IMR-90 (cell line): ENCODE measurements at regions not wholly inside any gene's neighbourhood (a gene's known extent, or its start where the extent isn't known, plus 50 kb on each side); places are given as distances from the start of the nearest gene placed in this dataset.

Experiments used
- ATAC-seq: fragments of 200-7000 bp; cut with Tn5 transposase; 2 replicates; pipeline ENCODE4 v1.9.1; 2020; ENCODE audit warnings: low read depth, mild to moderate bottlenecking, moderate library complexity
- BruUV-seq: library from RNA; stranded (reverse); fragments of 400-500 nt; replicated peaks from 2 replicates; lab custom pipeline; 2021; lab: Mats Ljungman, UMichigan
- CTCF ChIA-PET: fragments of 300-600 bp; formaldehyde crosslinking; extraction: SDS; loops from one replicate; lab custom pipeline; 2021; ENCODE audit warnings: antibody characterized with exemption; lab: Yijun Ruan, JAX
- POLR2A ChIA-PET: fragments of 300-600 bp; sonication (Branson Sonifier 250); formaldehyde crosslinking; loops from one replicate; lab custom pipeline; 2022; ENCODE audit warnings: antibody characterized with exemption; ENCODE audit not compliant: unreplicated experiment; lab: Charles Lee
- DNase-seq: peaks from one replicate; pipeline ENCODE4 v3.0.0; 2013
- H2AFZ ChIP-seq: replicated peaks from 2 replicates; pipeline ENCODE3; 2013; ENCODE audit warnings: low read length, mild to moderate bottlenecking; ENCODE audit not compliant: poor library complexity
- H2AK5ac ChIP-seq: 2 replicates; pipeline ENCODE4 v1.6.1; 2013; ENCODE audit warnings: low read depth, low read length, inconsistent platforms
- H2AK9ac ChIP-seq: replicated peaks from 2 replicates; pipeline ENCODE3; 2013; ENCODE audit warnings: mild to moderate bottlenecking, low read depth, low read length, moderate library complexity; ENCODE audit not compliant: poor library complexity
- H2BK120ac ChIP-seq: 2 replicates; pipeline ENCODE4 v1.6.1; 2013; ENCODE audit warnings: low read depth, low read length, inconsistent platforms
- H2BK15ac ChIP-seq: 3 replicates; pipeline ENCODE4 v1.6.1; 2013; ENCODE audit warnings: low read depth, low read length, inconsistent platforms
- H2BK20ac ChIP-seq: 2 replicates; pipeline ENCODE4 v1.6.1; 2013; ENCODE audit warnings: low read depth, mild to moderate bottlenecking, inconsistent platforms, low read length, moderate library complexity
- H2BK5ac ChIP-seq: 2 replicates; pipeline ENCODE4 v1.6.1; 2013; ENCODE audit warnings: mild to moderate bottlenecking, low read depth, low read length, inconsistent platforms; ENCODE audit not compliant: poor library complexity, severe bottlenecking
- H3K14ac ChIP-seq: replicated peaks from 2 replicates; pipeline ENCODE4 v1.6.1; 2013; ENCODE audit warnings: low read depth, low read length, inconsistent platforms
- H3K18ac ChIP-seq: 2 replicates; pipeline ENCODE4 v1.6.1; 2013; ENCODE audit warnings: low read depth, low read length, control low read depth
- H3K23ac ChIP-seq: 2 replicates; pipeline ENCODE4 v1.6.1; 2013; ENCODE audit warnings: low read depth, low read length, inconsistent platforms
- H3K27ac ChIP-seq: 2 replicates; pipeline ENCODE4 v1.5.1; 2013; ENCODE audit warnings: mild to moderate bottlenecking, control low read depth, low read length; ENCODE audit not compliant: insufficient read depth
- H3K27me3 ChIP-seq: 2 replicates; pipeline ENCODE4 v1.6.1; 2013; ENCODE audit warnings: low read length; ENCODE audit not compliant: control insufficient read depth, insufficient read depth
- H3K36me3 ChIP-seq: 2 replicates; pipeline ENCODE4 v1.6.1; 2013; ENCODE audit warnings: low read length, mixed read lengths; ENCODE audit not compliant: control insufficient read depth, insufficient read depth
- H3K4ac ChIP-seq: 2 replicates; pipeline ENCODE4 v1.6.1; 2013; ENCODE audit warnings: low read depth, low read length, inconsistent platforms
- H3K4me1 ChIP-seq: 2 replicates; pipeline ENCODE4 v1.6.1; 2013; ENCODE audit warnings: low read length, mixed read lengths; ENCODE audit not compliant: control insufficient read depth, insufficient read depth
- H3K4me2 ChIP-seq: 2 replicates; pipeline ENCODE4 v1.6.1; 2013; ENCODE audit warnings: low read depth, mild to moderate bottlenecking, control low read depth, low read length, moderate library complexity
- H3K4me3 ChIP-seq: 2 replicates; pipeline ENCODE4 v1.5.1; 2013; ENCODE audit warnings: low read depth, mild to moderate bottlenecking, control low read depth, low read length, moderate library complexity; ENCODE audit not compliant: insufficient read depth
- H3K56ac ChIP-seq: 2 replicates; pipeline ENCODE4 v1.6.1; 2013; ENCODE audit warnings: low read length, inconsistent platforms; ENCODE audit not compliant: insufficient read depth; ENCODE audit errors: extremely low read depth
- H3K79me1 ChIP-seq, 2 experiments: 2 replicates each; pipeline ENCODE4 v1.6.1; 2013; ENCODE audit warnings: low read length in 2 of 2, inconsistent platforms in 1 of 2, low read depth in 1 of 2
- H3K9ac ChIP-seq: 2 replicates; pipeline ENCODE4 v1.6.1; 2013; ENCODE audit warnings: low read depth, low read length, control low read depth
- H3K9me1 ChIP-seq: 2 replicates; pipeline ENCODE4 v1.6.1; 2013; ENCODE audit warnings: low read length, inconsistent platforms; ENCODE audit not compliant: insufficient read depth
- H3K9me3 ChIP-seq: 2 replicates; pipeline ENCODE4 v1.6.1; 2013; ENCODE audit warnings: low read length; ENCODE audit not compliant: control insufficient read depth, insufficient read depth
- H4K20me1 ChIP-seq: 2 replicates; pipeline ENCODE4 v1.6.1; 2013; ENCODE audit warnings: low read length, inconsistent platforms; ENCODE audit not compliant: insufficient read depth
- H4K5ac ChIP-seq: 2 replicates; pipeline ENCODE4 v1.6.1; 2013; ENCODE audit warnings: mild to moderate bottlenecking, low read depth, low read length, control low read depth
- H4K8ac ChIP-seq, 2 experiments: 2 replicates each; pipeline ENCODE4 v1.6.1; 2013; ENCODE audit warnings: low read depth in 2 of 2, low read length in 2 of 2, control low read depth in 1 of 2, inconsistent platforms in 1 of 2
- H4K91ac ChIP-seq: 2 replicates; pipeline ENCODE4 v1.6.1; 2013; ENCODE audit warnings: low read depth, low read length, inconsistent platforms; ENCODE audit not compliant: insufficient read depth
- BHLHE40 ChIP-seq: fragments of 150-350 bp; IDR thresholded peaks from 2 replicates; pipeline ENCODE4 v1.6.1; 2016; ENCODE audit warnings: mild to moderate bottlenecking, low read depth, low read length
- CEBPB ChIP-seq: IDR thresholded peaks from 2 replicates; pipeline ENCODE4 v1.6.1; 2012; ENCODE audit warnings: low read depth, low read length, improper control_type of control experiment
- CTCF ChIP-seq: conservative IDR thresholded peaks from 2 replicates; pipeline ENCODE4 v1.5.1; 2012; ENCODE audit warnings: mild to moderate bottlenecking, low read depth, low read length, improper control_type of control experiment
- ELK1 ChIP-seq: fragments of 150-350 bp; IDR thresholded peaks from 2 replicates; pipeline ENCODE4 v1.6.1; 2016; ENCODE audit warnings: low read depth, mild to moderate bottlenecking, low read length, moderate library complexity, borderline replicate concordance
- FOS ChIP-seq: fragments of 150-350 bp; IDR thresholded peaks from 2 replicates; pipeline ENCODE4 v1.6.1; 2016; ENCODE audit warnings: low read depth, low read length
- MAZ ChIP-seq: IDR thresholded peaks from 2 replicates; pipeline ENCODE4 v1.6.1; 2012; ENCODE audit warnings: low read depth, mild to moderate bottlenecking, low read length, improper control_type of control experiment, moderate library complexity, borderline replicate concordance
- NFE2L2 ChIP-seq: fragments of 150-350 bp; IDR thresholded peaks from 2 replicates; pipeline ENCODE4 v1.6.1; 2016; ENCODE audit warnings: low read depth, mild to moderate bottlenecking, low read length
- RAD21 ChIP-seq: IDR thresholded peaks from 2 replicates; pipeline ENCODE4 v1.6.1; 2012; ENCODE audit warnings: low read length, improper control_type of control experiment
- RCOR1 ChIP-seq: IDR thresholded peaks from 2 replicates; pipeline ENCODE4 v1.6.1; 2012; ENCODE audit warnings: mild to moderate bottlenecking, low read length, improper control_type of control experiment; ENCODE audit not compliant: insufficient replicate concordance
- RFX5 ChIP-seq: IDR thresholded peaks from 2 replicates; pipeline ENCODE4 v1.8.0; 2012; ENCODE audit warnings: low read depth, mild to moderate bottlenecking, low read length, moderate library complexity
- SMC3 ChIP-seq: fragments of 150-350 bp; IDR thresholded peaks from 2 replicates; pipeline ENCODE4 v1.6.1; 2016; ENCODE audit warnings: low read depth, mild to moderate bottlenecking, antibody characterized with exemption, low read length, moderate library complexity
- USF2 ChIP-seq: fragments of 150-350 bp; IDR thresholded peaks from 2 replicates; pipeline ENCODE4 v1.6.1; 2017; ENCODE audit warnings: mild to moderate bottlenecking, antibody characterized with exemption, low read length, low read depth
- WGBS, 2 experiments: methylation state at CpG; one replicate each; pipeline versions ENCODE4 v1.1.5 to v1.1.7; 2013; ENCODE audit warnings: missing lambda C conversion rate in 2 of 2; ENCODE audit not compliant: insufficient read length in 1 of 2; ENCODE audit errors: extremely low coverage in 2 of 2; 5-methylcytosine and 5-hydroxymethylcytosine counted together
- dilution Hi-C: fragments of 300-500 bp; cut with HindIII; formaldehyde crosslinking; loops from one replicate; pipeline ENCODE4 v1.14.3; 2018; ENCODE audit warnings: low sequenced_read_pairs; ENCODE audit not compliant: unreplicated experiment
- in situ Hi-C: fragments of 300-500 bp; cut with MboI; formaldehyde crosslinking; loops from 3 replicates; pipeline ENCODE4 v1.14.3; 2019; ENCODE audit warnings: low sequenced_read_pairs, inconsistent platforms, mixed read lengths
- intact Hi-C: fragments of 100-400 bp; cut with micrococcal nuclease; formaldehyde crosslinking; loops from 2 replicates; pipeline ENCODE4 v1.10.0; 2022

- H3K4me2 ChIP-seq: no peak overlapping the region
- no peak overlapping the region for H3K23ac ChIP-seq
- H2AK5ac ChIP-seq: no peak overlapping the region
- H2BK15ac ChIP-seq: no peak overlapping the region
- dilution Hi-C loops: no loop called here
- no TSS peak for BruUV-seq
- no peaks in the 10 kb centered on the region for H3K4me1 ChIP-seq
- H4K5ac ChIP-seq: no peak overlapping the region
- H2AK9ac ChIP-seq: no peak overlapping the region
- no peak overlapping the region for H4K91ac ChIP-seq
- H2BK120ac ChIP-seq: no peak overlapping the region
- H3K27me3 ChIP-seq: no peaks in the 10 kb centered on the region
- H3K9me1 ChIP-seq: no peaks in the 10 kb centered on the region
- no peak overlapping the region for H3K27ac ChIP-seq
- no peak overlapping the region for H3K14ac ChIP-seq
- ChIA-PET POLR2A (no interaction called here), CTCF (no interaction called here)
- H3K9ac ChIP-seq: no peak overlapping the region
- H3K4me3 ChIP-seq: no peak overlapping the region
- peaks cover 1% of the 10 kb centered on the region; the same call in 1 of the 2 replicates for H3K9me3 ChIP-seq
- no peaks in the 10 kb centered on the region for H3K36me3 ChIP-seq
- no peak overlapping the region for H3K4ac ChIP-seq
- H3K18ac ChIP-seq: no peak overlapping the region
- TF ChIP-seq CEBPB: no peak
- TF ChIP-seq USF2: no peak
- TF ChIP-seq ELK1: no peak
- TF ChIP-seq BHLHE40: no peak
- no peak for TF ChIP-seq RFX5
- no peak for TF ChIP-seq SMC3
- no peak for TF ChIP-seq FOS
- TF ChIP-seq MAZ: no peak
- no peak for TF ChIP-seq NFE2L2
- no peak for TF ChIP-seq RAD21
- TF ChIP-seq CTCF: no peak
- TF ChIP-seq RCOR1: no peak
- no peak overlapping the region for H4K8ac ChIP-seq
- H2BK20ac ChIP-seq: no peak overlapping the region
- H2BK5ac ChIP-seq: no peak overlapping the region
- H2AFZ ChIP-seq: no peak overlapping the region
- intact Hi-C loops: no loop called here
- in situ Hi-C loops: no loop called here
- no peaks in the 10 kb centered on the region for H4K20me1 ChIP-seq
- WGBS, 2 experiments: no CpG with 5 or more reads among the region's 1 CpG
- H3K79me1 ChIP-seq: no peaks in the 10 kb centered on the region
- no peak overlapping the region for H3K56ac ChIP-seq
- ATAC-seq (no peak), DNase-seq (no peak)
Observed at GRCh38 chr2:56613920-56614319, 430.1 kb downstream of the CCDC85A start.
